T-helper 2 cell treated with Interferon-gamma antibody and Interleukin-4, amounts not matched to agents 5 μg/mL and 100 μg/mL, for 36 hours (primary cell): ENCODE measurements at regions not wholly inside any gene's neighbourhood (a gene's known extent, or its start where the extent isn't known, plus 50 kb on each side); places are given as distances from the start of the nearest gene placed in this dataset.

ENCODE experiments used
- DNase-seq: peaks from one replicate; pipeline ENCODE4 v3.0.0; 2021; ENCODE audit warnings: low spot score
- H3K27ac Mint-ChIP-seq: one replicate; pipeline ENCODE4 v1.8.0; 2021; ENCODE audit warnings: mild to moderate bottlenecking, mixed read lengths
- H3K27me3 Mint-ChIP-seq: one replicate; pipeline ENCODE4 v1.8.0; 2021; ENCODE audit warnings: low read depth, mixed read lengths
- H3K36me3 Mint-ChIP-seq: one replicate; pipeline ENCODE4 v1.8.0; 2021; ENCODE audit warnings: low read depth, mixed read lengths
- H3K4me1 Mint-ChIP-seq: one replicate; pipeline ENCODE4 v1.8.0; 2021; ENCODE audit warnings: low read depth, mixed read lengths
- H3K4me3 Mint-ChIP-seq: one replicate; pipeline ENCODE4 v1.8.0; 2022; ENCODE audit warnings: mild to moderate bottlenecking, moderate library complexity, mixed read lengths
- H3K9me3 Mint-ChIP-seq: one replicate; pipeline ENCODE4 v1.8.0; 2021; ENCODE audit warnings: mixed read lengths

DNA sequence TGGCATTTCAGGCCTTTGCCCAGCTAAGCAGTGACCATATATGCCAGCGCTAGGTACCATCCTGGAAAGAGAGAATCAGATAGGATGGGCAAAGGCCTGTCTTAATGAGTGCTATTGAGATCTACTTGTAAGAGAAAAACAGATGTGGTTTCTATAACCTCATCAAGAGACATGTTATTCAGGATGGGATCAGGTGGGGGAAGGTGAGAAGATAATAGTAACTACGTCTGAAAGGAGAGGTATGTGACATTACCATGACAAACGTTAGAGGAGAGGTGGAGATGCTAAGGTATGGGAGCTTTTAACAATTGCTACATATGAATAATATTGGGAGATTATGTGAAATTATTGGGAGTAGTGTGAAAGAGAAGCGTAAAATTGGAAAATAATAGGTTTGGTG, 204.2 kb upstream of the PLXNA2 start:
- no peak overlapping the region for H3K4me3 Mint-ChIP-seq
- no peaks in the 10 kb centered on the region for H3K36me3 Mint-ChIP-seq
- H3K27me3 Mint-ChIP-seq, result peaks cover 6% of the 10 kb centered on the region
- no peaks in the 10 kb centered on the region for H3K4me1 Mint-ChIP-seq
- DNase-seq, result no peak
- H3K9me3 Mint-ChIP-seq, result no peaks in the 10 kb centered on the region
- no peak overlapping the region for H3K27ac Mint-ChIP-seq

DNA sequence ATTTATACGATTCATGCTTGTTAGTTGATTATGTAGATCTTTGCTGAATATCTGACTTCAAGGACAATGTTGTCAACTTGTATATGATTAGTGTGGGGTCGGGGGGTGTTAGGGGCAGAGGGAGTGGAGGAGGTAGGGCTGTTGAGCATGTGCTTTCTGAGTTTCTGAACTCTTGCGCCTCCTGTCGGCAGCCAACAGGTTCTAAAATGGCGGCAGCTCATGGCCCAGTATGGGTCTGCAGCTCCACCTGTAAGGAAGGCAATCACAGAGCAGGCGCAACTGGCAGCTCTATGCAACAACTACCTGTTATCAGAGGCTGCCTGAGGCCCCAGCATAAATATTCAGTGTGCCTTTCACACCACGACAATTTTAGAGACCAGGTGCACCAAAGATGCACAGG, 205.8 kb upstream of the PLXNA2 start:
- Mint-ChIP-seq H3K4me3 (no peak overlapping the region), H3K27ac (no peak overlapping the region), H3K9me3 (no peaks in the 10 kb centered on the region), H3K4me1 (no peaks in the 10 kb centered on the region), H3K36me3 (no peaks in the 10 kb centered on the region), H3K27me3 (peaks cover 6% of the 10 kb centered on the region)
- no peak for DNase-seq

DNA sequence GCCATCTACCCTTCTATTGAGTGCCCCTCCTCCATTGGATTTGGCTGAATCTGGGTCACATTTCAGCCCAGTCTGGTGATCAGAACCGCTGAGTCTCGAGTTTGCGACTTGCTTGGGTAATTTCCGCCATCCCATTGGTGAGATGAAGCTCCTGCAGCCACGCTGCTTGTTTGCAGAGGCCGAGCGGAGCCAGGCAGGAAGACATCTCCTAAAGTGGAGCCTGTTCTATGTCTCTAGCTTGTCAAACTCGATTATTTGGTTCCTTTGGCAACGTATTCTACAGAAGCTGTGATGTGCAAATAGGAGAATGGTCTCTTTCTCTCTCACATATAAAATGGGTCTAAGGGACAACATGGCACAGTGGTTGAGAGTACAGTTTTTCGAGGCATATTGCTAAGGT, 206.8 kb upstream of the PLXNA2 start:
- no peaks in the 10 kb centered on the region for H3K9me3 Mint-ChIP-seq
- H3K4me1 Mint-ChIP-seq, result no peaks in the 10 kb centered on the region
- no peak overlapping the region for H3K4me3 Mint-ChIP-seq
- H3K36me3 Mint-ChIP-seq, result no peaks in the 10 kb centered on the region
- H3K27me3 Mint-ChIP-seq, result peaks cover 6% of the 10 kb centered on the region
- no peak for DNase-seq
- no peak overlapping the region for H3K27ac Mint-ChIP-seq

DNA sequence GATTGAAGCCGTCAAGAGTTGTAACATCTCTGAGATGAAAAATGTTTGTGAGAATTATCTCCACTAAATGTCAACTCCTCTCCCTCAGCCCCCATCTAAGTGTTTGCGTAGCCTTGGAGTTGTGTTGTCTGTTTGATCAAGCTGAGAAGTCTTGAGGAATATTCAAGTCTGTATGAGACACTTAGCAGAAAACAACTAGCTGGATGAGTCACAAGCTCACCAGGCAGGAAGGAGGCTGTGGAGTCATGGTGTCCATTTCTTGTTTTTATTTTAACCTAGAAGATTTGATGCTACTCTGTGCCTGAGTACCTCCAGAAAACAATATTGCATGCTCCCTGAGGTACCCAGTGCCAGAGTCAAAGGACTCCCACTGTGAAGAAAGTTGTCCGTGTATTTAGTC, 211.6 kb upstream of the PLXNA2 start:
- no peaks in the 10 kb centered on the region for H3K36me3 Mint-ChIP-seq
- no peaks in the 10 kb centered on the region for H3K27me3 Mint-ChIP-seq
- no peaks in the 10 kb centered on the region for H3K9me3 Mint-ChIP-seq
- no peaks in the 10 kb centered on the region for H3K4me1 Mint-ChIP-seq
- no peak overlapping the region for H3K4me3 Mint-ChIP-seq
- no peak for DNase-seq
- H3K27ac Mint-ChIP-seq, result no peak overlapping the region

DNA sequence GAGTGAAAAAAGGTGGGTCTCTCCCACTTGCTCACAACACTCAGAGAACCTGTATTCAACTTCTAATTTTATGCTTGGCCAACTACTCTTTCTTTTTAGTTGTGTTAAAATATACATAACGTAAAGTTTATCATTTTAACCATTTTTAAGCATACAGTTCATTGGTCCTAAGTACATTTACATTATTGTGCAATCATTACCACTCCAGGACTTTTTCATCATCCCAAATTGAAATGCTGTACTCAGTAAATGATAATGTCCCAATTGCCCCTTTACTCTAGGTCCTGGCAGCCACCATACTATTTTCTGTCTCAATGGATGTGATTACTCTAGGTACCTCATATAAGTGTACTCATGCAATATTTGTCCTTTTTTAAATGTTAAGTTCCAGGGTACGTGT, 212.3 kb upstream of the PLXNA2 start:
- no peaks in the 10 kb centered on the region for H3K9me3 Mint-ChIP-seq
- no peak overlapping the region for H3K27ac Mint-ChIP-seq
- H3K36me3 Mint-ChIP-seq, result no peaks in the 10 kb centered on the region

DNA sequence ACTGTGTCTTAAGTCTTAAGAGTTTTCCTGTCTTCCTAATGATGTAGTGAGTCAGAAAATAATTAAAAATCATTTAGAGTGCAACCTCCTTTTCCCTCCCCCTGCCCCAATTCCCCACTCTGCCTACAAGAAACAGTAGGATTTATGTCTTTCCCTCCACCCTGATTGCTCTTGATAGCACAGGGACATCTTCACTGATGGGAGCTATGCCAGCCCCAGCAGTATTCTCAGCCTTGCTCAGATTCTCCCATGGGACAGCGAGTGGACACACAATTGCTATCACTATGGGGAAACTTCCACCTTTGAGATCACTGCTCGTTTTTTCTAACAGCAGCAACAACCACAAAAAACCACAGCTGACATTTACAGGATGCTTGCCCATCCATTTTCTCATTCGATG, 216.6 kb upstream of the PLXNA2 start:
- no peak for DNase-seq
- H3K27me3 Mint-ChIP-seq, result no peaks in the 10 kb centered on the region
- no peaks in the 10 kb centered on the region for H3K9me3 Mint-ChIP-seq
- H3K36me3 Mint-ChIP-seq, result no peaks in the 10 kb centered on the region
- no peak overlapping the region for H3K4me3 Mint-ChIP-seq
- H3K27ac Mint-ChIP-seq, result no peak overlapping the region
- H3K4me1 Mint-ChIP-seq, result no peaks in the 10 kb centered on the region

More for the DNA sequence above, 212.3 kb upstream of the PLXNA2 start:
- H3K27me3 Mint-ChIP-seq, result no peaks in the 10 kb centered on the region
- no peak for DNase-seq
- H3K4me3 Mint-ChIP-seq, result no peak overlapping the region
- H3K4me1 Mint-ChIP-seq, result no peaks in the 10 kb centered on the region

DNA sequence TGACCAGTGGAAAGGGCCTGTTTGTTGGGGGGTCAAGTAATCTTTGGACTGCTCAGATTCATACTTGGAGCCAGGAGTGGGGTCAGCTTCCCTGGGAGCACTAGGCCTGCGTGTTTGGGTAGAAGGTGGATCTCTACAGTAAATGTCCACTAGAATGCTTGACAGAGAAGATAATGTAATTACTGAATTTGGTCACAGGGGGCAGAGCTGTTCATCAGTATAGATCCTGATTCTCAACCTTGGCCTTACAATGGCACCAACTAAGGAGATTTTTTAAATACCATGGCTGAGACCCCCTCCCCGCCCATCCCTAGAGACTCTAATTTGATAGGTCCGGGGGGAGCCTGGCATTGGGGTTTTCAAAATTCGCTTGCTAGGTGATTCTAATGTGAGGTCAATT, 217.5 kb upstream of the PLXNA2 start:
- DNase-seq, result no peak
- Mint-ChIP-seq H3K9me3 (no peaks in the 10 kb centered on the region), H3K27me3 (no peaks in the 10 kb centered on the region), H3K4me3 (no peak overlapping the region), H3K4me1 (no peaks in the 10 kb centered on the region), H3K27ac (no peak overlapping the region), H3K36me3 (no peaks in the 10 kb centered on the region)

DNA sequence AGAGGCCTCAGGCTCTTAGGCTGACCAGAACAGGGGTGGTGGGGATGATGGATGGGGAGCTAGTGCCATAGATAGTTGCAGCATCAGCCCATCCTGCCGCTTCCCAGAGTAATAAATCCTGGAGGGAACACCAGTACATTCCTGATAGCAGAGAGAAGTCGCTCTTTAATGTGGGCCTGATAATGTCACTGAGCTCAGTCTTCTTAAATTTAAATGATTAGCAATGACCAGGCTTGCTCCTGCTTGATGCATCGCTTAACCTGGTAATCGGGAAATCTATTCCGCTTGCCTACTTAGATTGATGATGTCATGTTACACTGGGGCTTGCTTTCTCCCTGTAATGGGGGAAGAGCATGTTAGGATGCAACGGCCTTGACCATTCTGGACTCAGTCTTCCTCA, 218.6 kb upstream of the PLXNA2 start:
- H3K4me3 Mint-ChIP-seq, result no peak overlapping the region
- H3K4me1 Mint-ChIP-seq, result no peaks in the 10 kb centered on the region
- no peaks in the 10 kb centered on the region for H3K36me3 Mint-ChIP-seq
- no peak overlapping the region for H3K27ac Mint-ChIP-seq
- H3K9me3 Mint-ChIP-seq, result no peaks in the 10 kb centered on the region
- no peaks in the 10 kb centered on the region for H3K27me3 Mint-ChIP-seq
- no peak for DNase-seq

DNA sequence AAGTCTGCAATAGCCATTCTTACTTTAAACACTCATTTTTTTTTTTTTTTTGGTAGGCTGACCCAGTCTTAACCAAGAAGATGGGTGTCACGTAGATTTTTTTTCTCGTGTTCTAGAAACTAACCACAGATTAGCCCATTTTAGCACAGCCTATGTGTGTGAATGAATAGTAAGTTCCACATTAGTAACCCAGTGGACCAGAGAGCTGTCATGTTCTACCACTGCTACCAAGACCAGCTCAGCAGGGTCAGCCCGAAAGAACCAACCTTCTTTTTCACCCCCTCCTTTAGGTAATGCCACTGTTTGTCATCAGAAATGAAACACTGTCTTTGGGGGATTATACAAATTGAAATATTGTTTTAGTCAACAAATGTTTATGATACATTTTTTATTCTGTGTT, 221.1 kb upstream of the PLXNA2 start:
- Mint-ChIP-seq H3K4me3 (no peak overlapping the region), H3K27ac (no peak overlapping the region), H3K27me3 (no peaks in the 10 kb centered on the region), H3K9me3 (no peaks in the 10 kb centered on the region), H3K36me3 (no peaks in the 10 kb centered on the region), H3K4me1 (no peaks in the 10 kb centered on the region)
- DNase-seq, result no peak

DNA sequence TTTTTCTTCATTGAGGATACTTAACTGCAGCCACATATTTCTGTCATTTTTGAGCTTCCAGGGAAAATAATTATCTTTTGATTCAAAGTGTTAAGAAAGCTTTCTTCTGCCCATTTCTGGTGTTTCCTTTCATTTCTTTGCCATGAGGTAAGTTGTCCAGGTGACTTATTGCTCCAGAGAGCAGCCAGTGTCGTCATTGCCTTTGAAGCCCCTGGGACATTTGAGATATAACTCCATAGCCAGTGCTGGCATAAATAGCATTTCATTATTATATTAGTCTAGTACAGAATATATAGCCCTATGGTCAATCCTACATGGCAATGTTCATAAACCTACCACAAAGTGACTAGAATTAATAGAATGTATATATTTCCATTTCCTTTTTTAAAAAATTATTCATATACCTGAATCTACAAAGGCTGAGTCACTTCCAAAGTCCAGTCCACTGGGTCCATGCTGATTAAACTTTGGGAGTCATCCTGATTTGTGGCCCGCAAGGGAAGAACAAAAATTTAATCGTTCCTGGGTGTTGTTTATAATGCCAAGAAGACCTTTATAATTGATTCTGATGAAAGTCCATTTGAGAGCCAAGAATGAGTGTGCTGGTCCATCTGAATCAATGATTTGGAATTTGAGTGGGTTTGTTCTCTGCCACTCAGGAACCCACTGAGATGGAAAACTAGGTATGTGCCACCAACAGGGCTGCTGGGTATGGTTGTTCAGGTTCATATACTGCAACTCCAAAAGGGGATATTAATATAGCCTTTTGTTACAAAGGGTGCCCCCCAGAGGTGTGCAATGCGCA, 221.8 kb upstream of the PLXNA2 start:
- no peak overlapping the region for H3K4me3 Mint-ChIP-seq
- H3K9me3 Mint-ChIP-seq, result no peaks in the 10 kb centered on the region
- no peaks in the 10 kb centered on the region for H3K36me3 Mint-ChIP-seq
- H3K27me3 Mint-ChIP-seq, result no peaks in the 10 kb centered on the region
- H3K4me1 Mint-ChIP-seq, result no peaks in the 10 kb centered on the region
- H3K27ac Mint-ChIP-seq, result no peak overlapping the region
- no peak for DNase-seq

DNA sequence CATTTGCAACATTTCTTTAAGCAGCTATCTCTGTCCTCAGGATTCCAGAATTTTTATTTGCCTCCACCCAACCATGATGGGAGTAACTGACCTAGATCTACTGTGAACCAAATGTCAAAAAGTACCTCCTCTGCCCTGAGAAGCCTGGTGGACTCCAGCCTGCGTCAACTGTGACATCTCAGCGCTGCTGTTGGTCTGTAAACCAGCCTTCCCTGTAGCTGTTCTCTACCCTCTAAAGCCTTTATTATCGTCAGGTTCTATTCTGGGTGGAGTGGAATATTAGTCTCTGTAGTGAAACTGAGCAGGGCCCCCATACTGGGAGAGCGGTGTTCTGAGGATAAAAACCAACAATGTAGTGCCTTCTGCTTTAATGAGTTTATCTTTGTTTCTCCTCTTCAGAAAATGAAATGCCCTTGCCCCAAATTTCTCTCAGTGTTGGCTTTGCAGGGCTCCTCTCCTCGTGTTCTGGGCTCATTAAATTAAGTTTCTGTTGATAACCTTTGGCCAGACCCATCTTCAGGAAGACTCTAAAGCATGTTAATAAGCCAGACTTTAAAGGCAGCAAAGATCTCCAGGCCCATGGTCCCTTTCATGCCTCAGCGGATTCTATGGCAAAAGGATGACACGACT, 223.1 kb upstream of the PLXNA2 start:
- no peaks in the 10 kb centered on the region for H3K4me1 Mint-ChIP-seq
- H3K27me3 Mint-ChIP-seq, result no peaks in the 10 kb centered on the region
- DNase-seq, result no peak
- H3K9me3 Mint-ChIP-seq, result no peaks in the 10 kb centered on the region
- no peak overlapping the region for H3K27ac Mint-ChIP-seq
- no peak overlapping the region for H3K4me3 Mint-ChIP-seq
- no peaks in the 10 kb centered on the region for H3K36me3 Mint-ChIP-seq

DNA sequence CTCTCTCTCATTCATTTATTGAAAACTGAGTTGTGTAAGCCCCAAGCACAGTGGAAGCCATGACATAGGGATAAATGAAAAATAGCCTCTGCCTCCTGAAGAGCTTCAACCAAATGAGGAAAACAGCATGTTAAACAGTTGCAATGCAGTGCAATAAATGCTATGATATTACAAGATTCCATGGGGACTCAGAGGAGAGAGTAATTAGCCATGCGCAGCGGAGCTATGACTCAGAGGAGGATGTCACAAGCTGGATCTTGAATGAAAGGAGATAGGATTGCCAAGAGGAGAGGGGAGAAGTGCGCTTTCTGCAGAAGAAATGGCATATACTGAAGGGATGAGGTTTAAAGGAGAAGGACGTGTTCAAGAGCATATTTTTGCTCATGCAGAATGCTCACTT, 231.3 kb upstream of the PLXNA2 start:
- no peak for DNase-seq
- no peaks in the 10 kb centered on the region for H3K36me3 Mint-ChIP-seq
- no peaks in the 10 kb centered on the region for H3K4me1 Mint-ChIP-seq
- H3K27ac Mint-ChIP-seq, result no peak overlapping the region
- H3K9me3 Mint-ChIP-seq, result no peaks in the 10 kb centered on the region
- no peaks in the 10 kb centered on the region for H3K27me3 Mint-ChIP-seq
- H3K4me3 Mint-ChIP-seq, result no peak overlapping the region

DNA sequence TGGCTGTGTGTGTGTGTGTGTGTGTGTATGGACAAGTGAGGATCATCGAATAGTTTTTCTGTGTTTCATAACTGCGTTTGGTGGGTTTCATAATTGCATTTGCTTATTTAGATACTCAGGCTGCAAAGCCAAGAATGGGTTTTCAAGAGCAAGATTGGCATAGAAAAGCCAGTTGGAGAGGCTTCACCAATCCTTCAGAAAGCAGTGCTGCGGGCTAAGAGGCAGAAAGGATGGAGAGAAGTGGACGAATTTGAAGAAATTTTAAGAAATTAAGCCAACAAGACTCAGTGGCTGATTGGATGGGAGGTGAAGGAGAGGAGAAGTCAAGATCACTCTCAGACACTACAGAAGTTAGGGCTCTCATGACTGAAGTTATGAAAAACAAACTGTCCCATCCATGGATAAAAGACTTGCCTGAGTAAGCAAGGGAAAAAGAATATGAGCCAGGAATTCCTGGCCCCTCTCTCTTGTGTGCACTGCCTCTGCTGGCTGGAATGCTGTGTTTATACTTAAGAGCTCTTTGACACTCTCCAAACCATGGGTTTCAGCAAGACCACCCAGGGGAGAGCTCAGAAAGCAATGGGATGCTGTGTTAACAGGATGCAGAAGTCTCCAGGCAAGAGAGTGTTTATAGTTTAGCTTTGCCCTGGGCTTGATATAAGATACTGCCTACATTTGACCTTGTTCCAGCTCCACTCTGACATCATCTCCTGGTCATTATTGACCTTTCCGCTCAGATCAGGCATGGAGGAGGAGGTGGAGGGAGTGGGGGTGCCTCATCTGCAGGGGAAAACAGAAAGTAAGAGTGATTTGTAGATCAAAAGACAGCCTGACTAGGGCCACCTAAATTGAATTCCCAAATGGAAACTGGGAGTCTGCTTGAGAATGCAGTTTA, 232.0 kb upstream of the PLXNA2 start:
- Mint-ChIP-seq H3K9me3 (no peaks in the 10 kb centered on the region), H3K36me3 (no peaks in the 10 kb centered on the region), H3K4me1 (no peaks in the 10 kb centered on the region), H3K27me3 (no peaks in the 10 kb centered on the region), H3K4me3 (no peak overlapping the region), H3K27ac (no peak overlapping the region)
- no peak for DNase-seq

DNA sequence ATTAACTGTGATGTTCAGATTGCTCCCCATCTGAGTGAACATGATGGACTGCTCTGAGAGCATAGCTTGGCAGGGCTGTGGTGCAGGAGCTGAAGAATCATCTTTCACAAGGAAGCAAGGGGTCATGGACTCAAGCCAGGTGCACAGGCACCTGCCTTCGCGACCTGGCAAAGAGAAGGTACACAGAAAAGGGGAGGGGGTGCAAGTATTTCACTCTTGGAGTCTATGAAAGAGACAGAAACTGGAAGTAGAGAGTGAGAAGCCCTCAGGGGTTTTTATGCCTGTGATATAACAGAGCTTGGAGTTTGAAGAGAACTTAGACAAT, 232.6 kb upstream of the PLXNA2 start:
- H3K4me1 Mint-ChIP-seq, result no peaks in the 10 kb centered on the region
- no peak overlapping the region for H3K4me3 Mint-ChIP-seq
- no peak for DNase-seq
- no peaks in the 10 kb centered on the region for H3K27me3 Mint-ChIP-seq
- no peak overlapping the region for H3K27ac Mint-ChIP-seq
- no peaks in the 10 kb centered on the region for H3K36me3 Mint-ChIP-seq
- H3K9me3 Mint-ChIP-seq, result no peaks in the 10 kb centered on the region
